Hypothalamus (tissue), 51 donors: ENCODE measurements at regions not wholly inside any gene's neighbourhood (a gene's known extent, or its start where the extent isn't known, plus 50 kb on each side); places are given as distances from the start of the nearest gene placed in this dataset.
"Not testable (repeated sequence)": the region's sequence is repeated elsewhere in the genome, so short reads cannot be mapped to it uniquely, and the experiment has no call there.

Source experiments
- DNase-seq, 51 donors: peaks; one replicate each; lab custom pipeline; 2025; lab: John Stamatoyannopoulos, UW

DNA sequence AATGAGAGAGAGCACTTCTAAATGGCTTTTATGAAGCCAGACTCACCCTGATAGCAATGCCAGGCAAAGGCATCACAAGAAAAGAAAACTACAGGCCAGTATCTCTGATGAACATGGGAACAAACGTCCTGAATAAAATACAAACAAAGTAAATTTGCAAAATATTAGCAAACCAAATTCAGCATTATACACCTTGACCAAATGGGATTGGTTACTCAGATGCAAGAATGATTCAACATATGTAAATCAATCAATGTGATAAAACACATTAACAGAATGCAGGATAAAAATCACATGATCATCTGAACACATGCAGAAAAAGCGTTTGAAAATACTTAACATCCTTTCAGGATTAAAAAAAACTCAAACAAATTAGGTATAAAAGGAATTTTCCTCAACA, 494.9 kb upstream of the CCDC54 start:
- no peak for DNase-seq

DNA sequence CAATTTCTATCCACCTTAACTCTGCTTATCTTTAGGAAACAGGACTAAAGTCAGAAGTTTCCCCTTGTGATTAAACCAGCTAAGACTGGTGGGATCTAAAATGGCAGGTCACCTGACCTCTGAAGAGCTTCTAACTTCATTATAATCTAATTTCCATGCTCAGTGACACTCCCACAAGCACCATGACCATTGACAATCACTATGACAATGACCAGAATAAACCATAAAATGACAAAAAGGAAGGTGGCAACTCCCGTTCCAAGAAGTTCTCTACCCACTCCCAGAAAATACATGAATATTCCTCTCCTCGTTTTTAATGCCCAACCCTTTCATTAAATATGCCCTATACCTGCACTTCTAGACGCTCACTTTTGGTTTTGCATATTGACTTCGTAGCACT, 471.2 kb upstream of the CCDC54 start:
- DNase-seq: no peak

DNA sequence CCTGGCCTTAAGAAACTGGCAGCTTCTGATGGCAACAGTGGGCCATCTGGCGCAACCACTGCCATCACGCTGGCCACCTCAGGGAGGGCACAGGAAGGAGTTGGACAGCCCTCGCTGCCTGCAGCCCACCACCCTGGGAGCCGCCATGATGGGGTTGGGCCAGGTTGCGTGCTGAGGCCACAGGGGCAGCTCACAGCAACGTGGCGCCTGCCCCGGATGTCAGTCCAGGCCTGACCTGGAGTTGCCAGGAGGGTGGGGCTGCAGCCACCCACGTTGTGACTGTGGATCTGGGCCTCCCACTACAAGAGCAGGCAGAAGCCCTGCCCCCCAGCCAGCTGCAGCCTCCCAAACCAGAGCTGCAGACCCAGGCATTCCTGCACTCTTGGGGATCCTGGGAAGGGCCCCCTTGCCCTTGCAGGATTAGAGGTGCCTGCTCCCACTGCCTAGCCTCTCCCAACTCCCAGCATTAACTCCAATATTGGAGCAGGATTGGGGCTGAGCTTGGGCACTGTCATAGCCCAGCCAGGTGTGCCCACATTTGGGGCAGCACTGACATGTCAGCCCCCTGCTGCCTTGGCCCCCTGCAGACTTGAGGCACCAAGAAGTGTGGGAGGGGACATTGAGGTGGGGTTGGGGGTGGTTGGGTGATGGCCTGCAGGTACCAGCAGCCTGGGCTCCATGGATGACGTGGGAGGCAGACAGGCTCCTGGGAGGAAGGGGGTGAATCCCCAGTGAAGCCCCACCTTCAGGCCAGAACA, 468.9 kb upstream of the CCDC54 start:
- DNase-seq: no peak

DNA sequence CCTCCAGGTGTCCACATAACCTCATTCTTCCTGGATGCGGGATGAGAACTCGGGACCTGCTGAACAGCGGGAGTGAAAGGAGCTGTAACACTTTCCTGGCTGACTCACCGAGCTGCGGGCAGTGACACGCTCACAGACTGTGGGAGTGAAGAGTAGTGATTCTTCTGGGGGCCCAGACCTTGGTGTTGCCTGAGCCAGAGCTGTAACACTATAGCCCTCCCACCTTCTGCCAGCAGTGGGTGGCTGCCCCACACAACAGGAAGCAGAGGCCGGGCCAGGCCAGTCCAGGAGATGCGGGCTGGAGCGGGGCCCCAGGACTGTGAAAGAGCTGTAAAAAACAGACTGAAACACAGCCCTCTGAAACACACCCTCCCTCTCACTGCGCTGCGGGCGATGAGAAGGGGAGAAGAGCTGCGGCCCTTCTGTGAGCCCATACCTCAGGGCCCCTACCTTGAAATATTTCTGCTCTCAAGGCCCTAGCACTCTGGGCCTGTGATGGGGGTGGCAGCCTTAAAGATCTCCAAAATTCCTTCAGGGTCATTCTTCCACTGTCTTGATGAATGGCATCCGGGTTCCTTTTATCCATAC, 464.0 kb upstream of the CCDC54 start:
- no peak for DNase-seq

DNA sequence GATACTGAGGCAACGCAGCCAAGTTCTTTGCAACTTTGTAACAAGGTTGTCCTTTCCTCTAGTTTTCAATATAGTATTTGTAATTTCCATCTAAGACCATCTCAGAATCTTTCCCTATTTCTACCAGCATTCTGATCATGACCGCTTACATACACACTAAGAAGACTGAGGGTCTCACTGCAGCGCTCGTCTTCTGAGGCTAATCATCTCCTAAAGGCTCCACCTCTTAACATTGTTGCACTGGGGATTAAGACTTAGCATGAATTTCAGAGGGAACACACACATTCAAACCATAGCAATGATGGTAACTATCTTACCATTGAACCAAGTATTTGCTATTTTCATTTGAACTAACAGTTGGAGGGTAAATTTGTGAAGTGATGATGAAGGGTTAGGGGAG, 463.3 kb upstream of the CCDC54 start:
- no peak for DNase-seq

DNA sequence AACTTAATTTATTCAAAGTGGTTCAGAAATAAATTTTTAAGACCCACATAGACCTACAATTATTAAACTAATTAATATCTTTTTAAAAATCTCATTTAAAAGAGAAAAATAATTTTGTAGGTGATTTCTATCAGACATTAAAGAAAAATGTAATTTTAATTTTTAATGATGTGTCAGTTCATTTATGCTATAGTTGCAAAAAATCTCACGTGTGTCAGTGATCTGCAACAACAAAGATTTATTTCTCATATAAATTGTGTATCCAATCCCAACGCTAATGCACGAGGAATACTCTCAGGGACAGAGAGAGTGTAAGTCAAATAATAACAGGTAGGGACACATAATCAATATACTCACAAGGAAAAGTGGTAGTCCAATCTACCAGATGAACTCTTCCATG, 456.6 kb upstream of the CCDC54 start:
- no peak for DNase-seq

DNA sequence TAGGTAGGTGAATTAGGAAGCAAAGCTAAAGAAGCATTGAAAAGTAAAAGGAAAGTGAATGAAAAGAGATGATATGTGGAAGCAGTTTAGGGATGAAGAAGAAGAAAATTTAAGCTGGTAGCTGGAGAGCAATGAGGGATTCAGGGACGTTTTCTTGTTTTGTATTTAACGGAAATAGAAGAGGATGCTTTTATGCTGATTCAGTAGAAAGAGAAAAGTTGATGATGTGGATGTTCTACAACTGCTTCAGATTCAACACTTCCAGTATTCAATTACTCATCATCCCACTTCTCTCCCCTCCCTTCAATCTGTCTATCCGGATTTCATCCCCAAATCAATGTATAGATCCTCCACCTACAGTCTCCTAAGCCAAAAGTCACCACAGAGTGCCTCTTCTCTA, 448.2 kb upstream of the CCDC54 start:
- no peak for DNase-seq

DNA sequence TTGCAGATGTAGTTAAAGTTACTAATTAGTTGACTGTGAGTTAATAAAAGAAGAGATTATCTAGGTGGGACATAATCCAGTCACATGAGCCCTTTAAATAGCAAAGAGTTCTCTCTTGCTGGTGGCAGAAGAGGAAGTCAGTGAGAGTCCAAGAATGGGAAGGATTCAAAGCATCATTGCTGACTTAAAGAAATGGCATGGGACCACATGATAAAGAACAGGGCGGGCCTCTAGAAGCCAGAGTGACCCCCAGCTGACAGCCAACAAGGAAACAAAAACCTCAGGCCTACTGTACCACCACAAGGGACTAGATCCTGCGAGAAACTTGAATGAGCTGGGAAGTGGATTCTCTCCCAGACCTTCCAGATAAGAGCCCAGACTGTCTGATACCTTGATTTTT, 447.2 kb upstream of the CCDC54 start:
- no peak for DNase-seq

DNA sequence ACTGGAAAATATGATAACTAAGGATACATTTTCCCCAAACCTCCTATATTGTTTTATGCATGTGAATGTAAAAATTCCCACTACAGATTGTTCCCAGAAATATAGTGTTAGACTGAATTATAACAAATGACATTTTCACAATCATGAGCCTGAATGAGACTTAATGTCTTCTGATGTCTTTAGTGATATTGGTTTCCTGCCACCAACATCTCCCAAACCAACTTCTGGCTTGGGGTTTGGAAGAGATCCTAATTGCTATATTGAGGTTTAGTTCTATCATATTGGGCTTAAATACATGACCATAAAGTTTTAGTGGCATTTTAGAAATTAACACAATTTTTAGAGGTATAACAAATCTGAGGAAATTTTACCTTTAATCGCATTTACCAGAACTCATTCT, 445.3 kb upstream of the CCDC54 start:
- no peak for DNase-seq

DNA sequence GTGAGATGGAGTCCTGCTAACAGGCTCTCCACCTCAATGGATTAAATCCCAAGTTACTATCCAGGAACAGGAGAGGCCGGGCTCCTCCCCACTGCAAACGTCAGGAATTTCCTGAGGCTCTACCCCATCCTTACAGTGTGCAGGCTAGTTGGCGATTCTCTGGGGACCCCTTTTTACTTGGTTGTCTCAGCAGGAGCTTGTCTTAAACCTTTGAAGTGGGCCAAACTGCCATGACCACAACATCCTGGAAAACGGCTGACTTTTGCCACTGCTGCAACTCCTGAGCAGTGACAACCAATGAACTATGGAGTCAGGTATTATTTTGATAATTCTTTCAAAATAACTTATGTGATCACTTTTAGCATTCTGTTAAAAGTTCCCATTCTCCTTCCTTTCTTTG, 440.9 kb upstream of the CCDC54 start:
- no peak for DNase-seq

DNA sequence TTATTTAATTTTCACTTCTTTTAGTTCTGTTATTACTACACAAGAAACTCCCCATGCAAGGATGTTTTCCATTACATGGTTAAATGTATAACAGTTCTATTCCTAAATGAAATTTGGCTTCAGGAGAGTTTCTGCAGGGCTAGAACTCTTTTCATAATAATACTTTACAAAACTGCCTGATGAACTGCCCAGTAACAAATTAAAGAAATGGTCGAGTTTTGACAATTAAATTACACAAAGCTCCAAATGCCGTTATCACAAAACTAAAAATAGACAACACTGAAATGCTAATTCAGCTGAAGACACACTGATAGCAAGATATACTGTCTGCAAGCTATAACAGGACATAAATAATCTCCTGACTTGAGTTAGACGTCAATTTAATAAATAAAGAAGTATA, 435.2 kb upstream of the CCDC54 start:
- no peak for DNase-seq

DNA sequence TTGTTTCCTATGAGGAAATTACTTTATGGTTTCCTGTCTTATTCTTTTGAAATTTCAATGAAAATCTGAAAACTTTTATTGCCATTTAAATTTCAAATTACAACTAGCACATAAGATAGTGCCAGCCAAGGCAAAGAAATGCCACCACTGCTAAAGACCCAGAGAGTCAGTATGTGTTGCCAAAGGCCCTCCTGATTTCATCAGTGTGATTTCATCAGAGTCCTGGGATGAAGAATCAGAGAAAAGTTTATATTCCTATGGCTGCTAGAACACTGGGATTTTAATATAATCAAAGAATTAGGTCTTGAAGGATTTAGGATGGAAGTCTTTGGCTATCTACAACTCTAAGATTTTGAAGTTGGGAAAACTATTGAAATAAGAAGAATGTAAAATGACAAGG, 434.2 kb upstream of the CCDC54 start:
- no peak for DNase-seq

DNA sequence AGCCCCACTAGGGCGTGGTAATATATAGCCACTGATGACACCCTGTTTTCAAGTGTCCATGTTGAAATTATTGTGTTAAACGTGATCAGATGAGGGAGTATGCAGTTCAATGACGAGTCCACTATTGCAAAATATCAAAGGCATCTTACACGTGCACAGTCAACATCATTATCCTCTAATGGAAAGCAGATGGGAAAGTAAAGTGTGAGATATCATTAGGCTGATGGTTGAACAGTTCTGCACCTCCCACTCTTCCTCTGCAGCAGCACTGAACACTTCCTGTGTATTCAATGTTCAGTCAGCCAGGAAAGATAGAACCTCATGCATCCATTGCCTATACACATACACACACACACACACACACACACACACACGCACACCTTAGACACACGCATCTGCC, 431.8 kb upstream of the CCDC54 start:
- no peak for DNase-seq

DNA sequence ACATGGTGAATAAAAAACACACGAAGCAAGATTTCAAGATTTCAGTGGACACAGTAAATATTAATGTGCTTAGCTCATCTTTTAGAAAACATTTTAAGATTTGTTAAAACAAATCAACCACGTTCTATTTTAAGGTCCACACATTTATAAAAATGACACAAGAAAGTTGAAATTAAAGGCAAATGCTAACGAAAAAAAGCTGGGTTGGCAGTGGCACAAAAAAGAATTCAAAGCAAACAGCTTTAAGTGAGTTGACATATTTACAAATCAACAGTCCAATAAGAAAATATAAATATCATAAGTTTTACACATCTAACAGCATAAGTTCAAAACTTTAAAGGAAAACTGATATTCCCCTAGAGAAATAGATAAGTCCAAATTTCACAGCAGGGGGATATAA, 430.4 kb upstream of the CCDC54 start:
- no peak for DNase-seq

DNA sequence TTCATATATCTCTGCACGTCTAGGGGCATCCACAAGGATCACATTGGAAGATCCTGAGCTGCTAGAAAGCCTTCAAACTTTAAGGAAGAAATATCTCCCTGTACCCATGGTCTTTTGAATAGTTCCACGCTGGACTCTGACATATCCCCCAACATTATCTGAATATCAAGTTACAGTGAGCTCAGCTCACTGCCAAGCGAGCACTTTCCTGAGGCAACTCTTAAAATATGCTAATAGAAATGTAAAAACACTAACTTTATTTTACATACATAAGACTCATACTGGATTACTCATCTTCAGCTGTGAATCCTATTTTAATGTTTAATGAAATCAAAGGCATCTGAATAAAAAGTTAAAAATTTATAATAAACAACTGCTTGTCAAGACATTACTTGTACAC, 420.2 kb upstream of the CCDC54 start:
- DNase-seq: no peak

DNA sequence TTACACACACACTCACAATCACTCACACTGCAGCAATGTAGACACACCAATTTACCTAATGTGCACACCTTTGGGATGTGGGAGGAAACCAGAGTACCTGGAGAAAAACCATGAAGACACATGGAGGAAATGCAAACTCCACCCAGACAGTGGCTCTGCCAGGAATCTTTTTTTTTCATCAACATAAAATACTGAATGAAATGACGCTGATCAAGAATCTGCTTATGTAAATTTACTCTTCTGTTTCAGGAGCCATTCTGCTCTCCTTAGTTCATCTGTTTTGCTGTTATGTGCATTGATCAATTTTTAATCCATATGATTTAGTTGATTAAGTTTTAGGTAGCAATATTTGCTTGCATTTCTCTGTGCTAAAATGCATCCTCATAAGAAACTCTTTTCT, 414.2 kb upstream of the CCDC54 start:
- no peak for DNase-seq

DNA sequence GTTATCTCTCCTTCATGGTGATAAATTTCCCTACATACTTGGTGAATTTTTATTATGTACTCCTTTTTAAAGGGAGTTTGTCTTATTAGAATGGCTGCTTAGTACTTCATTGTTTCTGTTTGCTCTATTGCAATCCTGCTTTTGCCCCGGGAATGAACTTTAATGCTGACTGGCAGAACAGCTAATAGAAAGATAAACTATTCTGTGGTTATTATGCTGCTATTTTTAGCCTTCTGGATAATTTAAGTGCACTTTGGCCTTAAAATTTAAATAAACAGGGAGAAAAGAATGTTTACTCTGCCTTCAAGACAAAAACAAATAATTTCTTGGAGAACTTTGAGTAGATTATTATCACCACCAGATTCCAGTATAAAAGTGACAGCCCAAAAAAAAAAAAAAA, 413.8 kb upstream of the CCDC54 start:
- no peak for DNase-seq

DNA sequence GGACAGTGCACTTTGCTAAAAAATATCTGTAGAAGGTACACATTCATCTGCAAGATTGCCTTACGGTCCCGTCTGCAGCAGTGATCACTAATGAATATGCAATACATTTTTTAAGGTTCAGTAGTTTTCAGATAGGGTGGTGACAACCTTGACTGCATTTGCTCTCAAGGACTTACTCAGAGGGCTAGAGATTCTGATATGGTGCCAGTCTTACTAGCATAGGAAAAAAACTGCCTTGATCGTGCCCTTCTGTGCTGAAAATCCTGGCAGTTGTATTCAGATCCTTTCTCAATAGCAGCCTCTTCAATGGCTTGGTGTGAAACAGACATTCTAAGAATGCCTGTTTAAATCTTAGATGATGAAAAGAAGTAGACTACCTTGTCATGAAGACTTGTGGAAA, 411.9 kb upstream of the CCDC54 start:
- peak in 1 of 51 donors; percentile 50 for DNase-seq

DNA sequence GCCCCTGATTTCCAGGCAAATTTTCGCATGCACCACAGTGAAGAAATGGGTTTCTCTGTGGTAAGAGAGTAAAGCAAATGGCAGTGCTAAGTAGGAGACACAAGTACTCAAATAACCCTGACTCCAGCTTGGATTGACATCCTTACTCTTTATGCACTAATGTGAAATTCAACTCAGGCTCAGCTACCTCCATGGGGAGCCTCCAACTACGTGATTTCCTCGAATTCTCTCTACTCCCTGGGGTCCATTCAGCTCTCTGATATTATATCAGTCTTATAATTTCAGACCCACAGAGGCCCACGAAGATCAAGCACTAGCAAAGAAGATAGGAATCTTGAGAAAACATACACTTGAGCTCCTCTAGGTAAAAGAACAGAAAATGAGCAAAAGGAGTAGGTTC, 407.6 kb upstream of the CCDC54 start:
- DNase-seq: no peak

DNA sequence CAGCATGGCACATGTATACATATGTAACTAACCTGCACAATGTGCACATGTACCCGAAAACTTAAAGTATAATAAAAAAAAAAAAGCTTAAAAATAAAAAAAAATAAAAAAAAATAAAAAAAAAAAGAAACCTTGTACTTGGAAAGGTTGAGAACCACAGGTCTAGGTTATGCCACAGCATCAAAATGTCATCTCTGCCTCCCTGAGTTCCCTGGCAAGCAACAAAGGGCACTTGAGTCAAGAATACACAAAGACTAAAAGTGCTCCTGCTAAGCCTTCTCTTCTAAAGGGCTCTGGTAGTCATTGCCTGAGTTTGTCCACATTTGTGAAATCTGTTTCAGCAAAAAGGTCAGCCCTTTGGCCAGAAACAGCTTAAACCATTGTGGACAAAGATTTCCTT, 395.8 kb upstream of the CCDC54 start:
- DNase-seq: no peak

DNA sequence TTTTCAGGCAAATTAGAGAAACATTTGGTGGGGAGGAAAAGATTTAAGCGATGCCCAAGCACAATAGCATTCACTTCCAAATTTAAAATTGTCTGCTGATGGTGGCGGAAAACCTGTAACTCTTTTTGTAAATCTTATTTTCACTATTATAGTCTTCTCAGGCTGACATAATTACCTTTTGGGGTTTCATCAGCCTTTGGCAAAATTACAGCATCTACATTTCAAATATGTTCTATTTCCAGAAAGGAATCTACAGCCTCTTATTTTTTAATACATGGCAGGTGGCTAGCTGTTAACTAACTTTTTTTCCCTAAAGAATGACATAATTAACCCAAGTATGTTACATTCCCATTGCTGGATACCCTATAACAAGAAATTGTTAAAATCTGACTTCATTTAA, 391.5 kb upstream of the CCDC54 start:
- DNase-seq: no peak

DNA sequence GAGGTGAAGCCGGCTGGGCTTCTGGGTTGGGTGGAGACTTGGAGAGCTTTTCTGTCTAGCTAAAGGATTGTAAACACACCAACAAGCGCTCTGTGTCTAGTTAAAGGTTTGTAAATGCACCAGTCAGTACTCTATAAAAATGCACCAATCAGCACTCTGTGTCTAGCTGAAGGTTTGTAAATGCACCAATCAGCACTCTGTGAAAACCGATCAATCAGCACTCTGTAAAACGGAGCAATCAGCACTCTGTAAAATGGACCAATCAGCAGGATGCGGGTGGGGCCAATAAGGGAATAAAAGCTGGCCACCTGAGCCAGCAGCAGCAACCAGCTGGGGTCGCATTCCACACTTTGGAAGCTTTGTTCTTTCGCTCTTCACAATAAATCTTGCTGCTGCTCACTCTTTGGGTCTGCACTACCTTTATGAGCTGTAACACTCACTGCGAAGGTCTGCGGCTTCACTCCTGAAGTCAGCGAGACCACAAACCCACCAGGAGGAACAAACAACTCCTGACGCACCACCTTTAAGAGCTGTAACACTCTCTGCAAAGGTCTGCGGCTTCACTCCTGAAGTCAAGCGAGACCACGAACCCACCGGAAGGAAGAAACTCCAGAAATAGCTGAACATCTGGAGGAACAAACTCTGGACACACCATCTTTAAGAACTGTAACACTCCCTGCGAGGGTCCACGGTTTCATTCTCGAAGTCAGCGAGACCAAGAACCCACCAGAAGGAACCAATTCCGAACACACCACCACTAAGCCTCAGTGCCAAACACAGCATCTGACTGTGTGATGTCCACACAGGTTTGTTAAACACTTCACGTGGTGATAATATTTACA, 378.2 kb upstream of the CCDC54 start:
- DNase-seq: not testable (repeated sequence)
